Peyer's patch (tissue), 4 donors: ENCODE measurements at regions not wholly inside any gene's neighbourhood (a gene's known extent, or its start where the extent isn't known, plus 50 kb on each side); places are given as distances from the start of the nearest gene placed in this dataset.
"Not testable (repeated sequence)": the region's sequence is repeated elsewhere in the genome, so short reads cannot be mapped to it uniquely, and the experiment has no call there.

Source experiments
- DNase-seq, 3 donors: peaks; one replicate each; pipeline ENCODE4 v3.0.0-alpha.2; 2017 to 2019
- H3K27ac ChIP-seq, 4 donors: fragments of 200-600 bp; sonication (generic); one replicate each; pipeline ENCODE4 v1.5.1; 2016 to 2019
- H3K27me3 ChIP-seq, 2 donors: fragments of 200-600 bp; sonication (generic); one replicate each; pipeline ENCODE4 v1.5.1; 2019
- H3K36me3 ChIP-seq, 3 donors: fragments of 200-600 bp; sonication (generic); one replicate each; pipeline ENCODE4 v1.5.1; 2016 to 2019
- H3K4me1 ChIP-seq, 4 donors: fragments of 200-600 bp; sonication (generic); one replicate each; pipeline ENCODE4 v1.5.1; 2016 to 2019
- H3K4me3 ChIP-seq, 4 donors: fragments of 200-600 bp; sonication (generic); 1 replicate in 3 of 4; 2 replicates in 1 of 4; pipeline ENCODE4 v1.5.1; 2016 to 2019; ENCODE audit warnings: mild to moderate bottlenecking in 1 of 4
- H3K9me3 ChIP-seq, 4 donors: fragments of 200-600 bp; sonication (generic); one replicate each; pipeline ENCODE4 v1.5.1; 2016 to 2019; ENCODE audit warnings: mild to moderate bottlenecking in 1 of 4
- TF ChIP-seq, protein P1 (sequence below), 6 experiments: fragments of 450-650 bp in 4 of 6; fragments of 200-600 bp in 2 of 6; sonication (generic) in 1 of 6; IDR thresholded peaks; one replicate each; pipeline ENCODE4 v1.5.1; 2017 to 2019; ENCODE audit warnings: antibody characterized with exemption in 6 of 6, mild to moderate bottlenecking in 3 of 6, moderate library complexity in 1 of 6

DNA sequence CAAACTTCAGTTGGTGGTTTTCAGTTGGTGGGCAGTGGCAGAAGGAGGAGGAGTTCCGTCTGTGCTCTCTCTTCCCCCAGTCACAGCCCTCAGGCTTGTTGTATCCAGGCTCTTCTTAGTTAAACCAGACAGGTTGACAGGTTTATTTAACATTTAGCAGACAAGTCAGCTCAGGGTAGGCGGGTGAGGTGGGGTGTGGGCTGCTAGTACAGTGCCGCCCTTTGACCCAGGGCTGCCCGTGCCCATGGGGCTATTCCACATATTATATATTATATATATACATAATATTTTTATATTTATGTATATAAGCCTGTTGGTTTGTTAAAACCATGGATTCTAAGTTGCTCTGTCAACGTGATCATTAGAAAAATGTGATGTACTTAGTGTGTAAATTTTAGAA, 1740.6 kb upstream of the DEFB115 start:
- DNase-seq, H3K27ac ChIP-seq, H3K4me3 ChIP-seq, H3K4me1 ChIP-seq, H3K27me3 ChIP-seq, H3K36me3 ChIP-seq, H3K9me3 ChIP-seq: not testable (repeated sequence)

DNA sequence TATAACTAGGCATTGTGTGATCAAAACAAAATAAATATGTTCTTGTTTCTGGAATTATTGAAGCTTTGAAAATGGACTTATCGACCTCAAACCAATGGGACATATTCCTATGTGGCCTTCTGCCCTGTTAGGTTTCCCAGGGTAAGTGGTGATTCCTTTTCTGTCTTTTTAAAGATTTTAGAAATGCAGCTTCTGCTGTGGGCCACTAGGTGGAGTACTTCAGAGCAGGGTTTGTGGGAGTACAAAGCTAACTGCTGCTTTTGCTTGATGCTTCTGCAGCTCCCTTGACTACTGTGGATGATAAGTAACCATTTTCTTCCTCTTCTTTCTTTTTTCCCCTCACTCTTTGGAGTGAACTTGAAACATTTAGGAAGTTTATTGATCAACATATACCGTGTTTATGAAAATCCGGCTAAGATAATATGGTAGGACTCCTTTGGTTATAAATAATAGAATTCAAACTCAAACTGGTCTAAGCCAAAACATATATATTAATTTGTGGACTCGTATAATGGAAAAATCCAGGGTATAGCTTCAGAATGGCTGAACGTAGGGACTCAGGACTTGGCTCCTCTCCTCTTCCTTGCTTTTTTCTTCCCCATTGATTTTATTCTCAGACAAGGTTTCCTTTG, 1737.7 kb upstream of the DEFB115 start:
- not testable (repeated sequence) for H3K4me3 ChIP-seq

DNA sequence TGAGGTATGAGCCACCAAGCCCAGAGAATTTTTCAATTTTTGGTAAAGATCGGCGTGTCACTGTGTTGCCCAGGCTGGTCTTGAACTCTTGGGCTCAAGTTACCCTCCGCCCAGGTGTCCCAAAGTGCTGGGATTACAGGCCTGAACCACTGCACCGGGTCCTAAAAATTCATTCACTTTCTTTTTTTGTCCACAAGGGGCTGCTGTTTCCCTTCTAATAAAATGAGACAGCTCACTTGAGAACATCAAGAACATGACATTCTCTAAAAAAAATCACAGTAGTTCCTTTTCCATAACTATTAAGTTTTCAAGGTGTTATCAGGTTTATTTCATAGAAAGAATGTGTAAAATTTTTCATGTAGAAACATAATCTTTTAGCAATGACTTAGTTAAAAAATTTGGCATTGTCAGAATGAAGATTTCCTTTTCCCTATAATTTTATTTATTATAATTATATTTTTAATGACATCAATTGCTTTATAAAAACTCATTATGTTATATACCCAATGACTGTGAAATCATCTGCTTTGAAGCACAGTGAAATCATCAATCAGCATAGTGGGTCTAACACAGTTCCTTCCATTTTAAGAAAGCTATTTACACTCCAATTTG, 1723.8 kb upstream of the DEFB115 start:
- DNase-seq, H3K27me3 ChIP-seq: not testable (repeated sequence)
- TF ChIP-seq, protein P1, sequence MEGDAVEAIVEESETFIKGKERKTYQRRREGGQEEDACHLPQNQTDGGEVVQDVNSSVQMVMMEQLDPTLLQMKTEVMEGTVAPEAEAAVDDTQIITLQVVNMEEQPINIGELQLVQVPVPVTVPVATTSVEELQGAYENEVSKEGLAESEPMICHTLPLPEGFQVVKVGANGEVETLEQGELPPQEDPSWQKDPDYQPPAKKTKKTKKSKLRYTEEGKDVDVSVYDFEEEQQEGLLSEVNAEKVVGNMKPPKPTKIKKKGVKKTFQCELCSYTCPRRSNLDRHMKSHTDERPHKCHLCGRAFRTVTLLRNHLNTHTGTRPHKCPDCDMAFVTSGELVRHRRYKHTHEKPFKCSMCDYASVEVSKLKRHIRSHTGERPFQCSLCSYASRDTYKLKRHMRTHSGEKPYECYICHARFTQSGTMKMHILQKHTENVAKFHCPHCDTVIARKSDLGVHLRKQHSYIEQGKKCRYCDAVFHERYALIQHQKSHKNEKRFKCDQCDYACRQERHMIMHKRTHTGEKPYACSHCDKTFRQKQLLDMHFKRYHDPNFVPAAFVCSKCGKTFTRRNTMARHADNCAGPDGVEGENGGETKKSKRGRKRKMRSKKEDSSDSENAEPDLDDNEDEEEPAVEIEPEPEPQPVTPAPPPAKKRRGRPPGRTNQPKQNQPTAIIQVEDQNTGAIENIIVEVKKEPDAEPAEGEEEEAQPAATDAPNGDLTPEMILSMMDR (IDR thresholded peaks at IDR 0.05) = peak in 1 of 6 experiments; percentile 12

More for the DNA sequence above, 1737.7 kb upstream of the DEFB115 start:
- H3K9me3 ChIP-seq, H3K36me3 ChIP-seq, DNase-seq, H3K27ac ChIP-seq, H3K4me1 ChIP-seq, H3K27me3 ChIP-seq: not testable (repeated sequence)
- TF ChIP-seq, protein P1 (IDR thresholded peaks at IDR 0.05) = peak in 1 of 6 experiments; percentile 21

GRCh38 chr20:29566901-29567635, 1690.4 kb upstream of the DEFB115 start:
- DNase-seq, H3K36me3 ChIP-seq, H3K4me3 ChIP-seq, H3K27me3 ChIP-seq, H3K4me1 ChIP-seq, H3K27ac ChIP-seq, H3K9me3 ChIP-seq: not testable (repeated sequence)

More for the DNA sequence above, 1723.8 kb upstream of the DEFB115 start:
- not testable (repeated sequence) for H3K27ac ChIP-seq, H3K4me3 ChIP-seq, H3K36me3 ChIP-seq, H3K4me1 ChIP-seq, H3K9me3 ChIP-seq

DNA sequence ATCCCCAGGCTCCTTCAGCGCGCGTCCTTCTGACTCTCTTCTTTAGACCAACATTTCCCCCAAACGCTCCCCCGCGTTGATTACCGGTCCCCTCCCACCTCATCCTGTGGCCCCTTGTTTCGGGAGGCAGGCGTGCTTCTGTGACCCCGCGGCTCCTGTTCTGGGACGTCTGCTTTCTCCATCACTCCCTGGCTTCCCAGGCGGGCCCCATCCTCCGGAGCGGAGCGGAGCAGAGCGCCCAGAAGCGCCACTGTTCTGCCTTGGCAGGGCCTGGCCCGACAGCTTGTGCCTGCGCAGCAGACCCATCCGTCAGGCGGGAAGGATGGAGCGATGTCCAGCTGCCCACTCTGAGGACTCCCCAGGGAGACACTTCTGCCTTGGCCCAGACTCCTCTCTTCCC, 1689.8 kb upstream of the DEFB115 start:
- not testable (repeated sequence) for H3K4me1 ChIP-seq, H3K27me3 ChIP-seq, H3K9me3 ChIP-seq, H3K4me3 ChIP-seq, H3K27ac ChIP-seq, DNase-seq, H3K36me3 ChIP-seq

DNA sequence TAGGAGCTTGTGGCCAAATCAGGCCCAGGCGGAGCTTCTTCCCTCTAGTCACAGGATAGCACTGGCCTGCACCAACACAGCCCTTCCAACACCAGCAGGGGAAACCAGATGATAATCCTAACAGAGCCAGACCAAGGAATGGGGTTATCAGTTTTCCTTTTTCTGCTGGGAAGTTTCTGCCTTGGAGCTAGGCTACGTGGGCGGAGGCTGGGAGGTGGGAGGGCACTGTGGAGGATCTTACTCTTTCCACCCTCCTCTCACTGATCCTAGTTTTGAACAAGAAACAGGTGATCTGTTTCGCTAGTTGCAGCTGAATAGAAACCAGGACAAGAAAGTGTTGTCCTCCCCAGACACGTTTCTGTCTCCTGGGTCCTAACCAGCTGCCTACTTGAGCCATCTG, 1687.3 kb upstream of the DEFB115 start:
- not testable (repeated sequence) for DNase-seq, H3K9me3 ChIP-seq, H3K4me1 ChIP-seq

GRCh38 chr20:29589530-29589929, 1667.9 kb upstream of the DEFB115 start:
- not testable (repeated sequence) for H3K36me3 ChIP-seq

More for the DNA sequence above, 1687.3 kb upstream of the DEFB115 start:
- not testable (repeated sequence) for H3K27ac ChIP-seq, H3K4me3 ChIP-seq, H3K36me3 ChIP-seq, H3K27me3 ChIP-seq

DNA sequence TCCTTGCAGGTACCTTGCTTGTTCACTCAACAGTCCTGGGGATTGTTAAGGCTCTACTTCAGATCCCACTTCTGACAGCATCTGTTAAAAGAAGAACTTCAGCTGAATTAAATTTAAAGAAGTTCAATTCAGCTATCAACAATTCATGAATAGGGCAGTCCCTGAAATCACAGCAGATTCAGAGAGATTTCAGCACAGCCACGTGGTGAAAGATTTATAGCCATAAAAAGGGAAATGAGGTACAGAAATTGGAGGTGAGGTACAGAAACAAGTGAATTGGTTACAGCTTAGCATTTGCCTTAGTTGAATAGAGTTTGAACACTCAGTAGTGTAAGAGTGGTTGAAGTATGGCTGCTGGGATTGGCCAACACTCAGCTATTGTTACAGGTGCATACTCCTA, 1653.3 kb upstream of the DEFB115 start:
- H3K4me1 ChIP-seq, H3K27ac ChIP-seq, H3K9me3 ChIP-seq, H3K36me3 ChIP-seq, H3K27me3 ChIP-seq, DNase-seq, H3K4me3 ChIP-seq: not testable (repeated sequence)

More at GRCh38 chr20:29589530-29589929, 1667.9 kb upstream of the DEFB115 start:
- DNase-seq, H3K9me3 ChIP-seq, H3K27me3 ChIP-seq, H3K27ac ChIP-seq, H3K4me1 ChIP-seq, H3K4me3 ChIP-seq: not testable (repeated sequence)

DNA sequence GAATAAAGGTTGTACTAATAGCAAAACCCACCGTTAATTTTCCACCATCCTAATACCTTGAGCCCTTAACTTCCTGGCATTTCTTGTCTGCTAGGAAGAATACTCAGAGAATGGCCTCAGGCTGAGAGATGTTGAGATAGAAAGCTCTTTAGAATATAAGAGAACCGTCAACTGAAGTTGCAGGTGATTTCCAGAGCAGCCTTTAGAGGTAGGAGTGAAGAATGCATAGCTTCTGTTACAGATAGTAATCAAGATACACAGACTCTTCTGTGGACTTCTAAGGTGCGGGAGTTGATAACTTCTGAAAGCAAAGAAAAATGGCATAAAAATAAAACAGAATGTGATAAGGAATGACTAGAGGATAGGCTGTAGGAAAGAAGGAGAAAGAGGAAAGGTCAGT, 1651.3 kb upstream of the DEFB115 start:
- not testable (repeated sequence) for H3K4me1 ChIP-seq, H3K27me3 ChIP-seq, H3K4me3 ChIP-seq, H3K27ac ChIP-seq, H3K36me3 ChIP-seq, H3K9me3 ChIP-seq, DNase-seq

GRCh38 chr20:29629395-29629794, 1628.1 kb upstream of the DEFB115 start:
- not testable (repeated sequence) for DNase-seq, H3K27ac ChIP-seq, H3K4me3 ChIP-seq, H3K27me3 ChIP-seq, H3K4me1 ChIP-seq, H3K9me3 ChIP-seq, H3K36me3 ChIP-seq
